K562 (cell line): ENCODE measurements at regions not wholly inside any gene's neighbourhood (a gene's known extent, or its start where the extent isn't known, plus 50 kb on each side); places are given as distances from the start of the nearest gene placed in this dataset.

Experiments used
- ASH1L ChIP-seq: fragments of 450-650 bp; IDR thresholded peaks from 2 replicates; pipeline ENCODE4 v1.6.1; 2018; ENCODE audit warnings: borderline replicate concordance, mild to moderate bottlenecking, low read depth; ENCODE audit not compliant: partially characterized antibody
- BCL6 ChIP-seq: fragments of 250-450 bp; sonication (Bioruptor Pico); IDR thresholded peaks from 2 replicates; pipeline ENCODE4 v1.4.0; 2020
- C11orf30 ChIP-seq: fragments of 450-650 bp; IDR thresholded peaks from 2 replicates; pipeline ENCODE4 v1.6.1; 2016; ENCODE audit warnings: low read depth, mild to moderate bottlenecking
- EP400 ChIP-seq: fragments of 450-650 bp; IDR thresholded peaks from 2 replicates; pipeline ENCODE4 v1.6.1; 2017; ENCODE audit warnings: antibody characterized with exemption, mild to moderate bottlenecking, moderate library complexity
- FOXA1 ChIP-seq: fragments of 450-650 bp; IDR thresholded peaks from 2 replicates; pipeline ENCODE4 v1.6.1; 2016; ENCODE audit warnings: mild to moderate bottlenecking, borderline replicate concordance
- FOXA3 ChIP-seq, 2 experiments: fragments of 450-650 bp in 1 of 2; sonication (generic) in 1 of 2; formaldehyde crosslinking; IDR thresholded peaks in 1 of 2; conservative IDR thresholded peaks in 1 of 2; 2 replicates each; pipeline versions ENCODE4 v1.4.0 to v1.8.0; 2020 to 2022; ENCODE audit warnings: mild to moderate bottlenecking in 2 of 2, missing genetic modification reagents in 1 of 2
- HINFP ChIP-seq: fragments of 450-650 bp; conservative IDR thresholded peaks from 2 replicates; pipeline ENCODE4 v1.6.1; 2016; ENCODE audit warnings: missing genetic modification characterization, low read depth, mild to moderate bottlenecking, control low read depth, missing compliant biosample characterization
- KAT7 ChIP-seq: sonication (generic); formaldehyde crosslinking; IDR thresholded peaks from 2 replicates; pipeline ENCODE4 v1.8.0; 2022; ENCODE audit warnings: missing genetic modification reagents, mild to moderate bottlenecking, borderline replicate concordance
- KDM4B ChIP-seq, 2 experiments: fragments of 450-650 bp in 1 of 2; sonication (generic) in 1 of 2; IDR thresholded peaks; 2 replicates each; pipeline ENCODE4 v1.6.1; 2016 to 2017; ENCODE audit warnings: borderline replicate concordance in 2 of 2, antibody characterized with exemption in 1 of 2, low read depth in 1 of 2, mild to moderate bottlenecking in 1 of 2
- MLLT1 ChIP-seq, 2 experiments: fragments of 450-650 bp; IDR thresholded peaks; 2 replicates each; pipeline ENCODE4 v1.6.1; 2016
- RBM39 ChIP-seq: fragments of 200-400 bp; formaldehyde crosslinking; optimal IDR thresholded peaks from 2 replicates; pipeline ENCODE3; 2018; ENCODE audit warnings: low read depth, low read length
- RERE ChIP-seq: sonication (generic); formaldehyde crosslinking; IDR thresholded peaks from 2 replicates; pipeline ENCODE4 v1.8.0; 2023; ENCODE audit warnings: missing genetic modification reagents, mild to moderate bottlenecking, borderline replicate concordance
- TAF9B ChIP-seq: fragments of 450-650 bp; IDR thresholded peaks from 2 replicates; pipeline ENCODE4 v1.6.1; 2018; ENCODE audit warnings: mild to moderate bottlenecking; ENCODE audit not compliant: partially characterized antibody
- ZNF263 ChIP-seq: sonication (generic); formaldehyde crosslinking; IDR thresholded peaks from 2 replicates; pipeline ENCODE4 v1.8.0; 2022; ENCODE audit warnings: mild to moderate bottlenecking, missing genetic modification reagents, borderline replicate concordance
- TF ChIP-seq, protein P1 (sequence below): fragments of 250-450 bp; sonication (Bioruptor Pico); IDR thresholded peaks from 2 replicates; pipeline ENCODE4 v1.4.0; 2020; ENCODE audit warnings: mild to moderate bottlenecking

DNA sequence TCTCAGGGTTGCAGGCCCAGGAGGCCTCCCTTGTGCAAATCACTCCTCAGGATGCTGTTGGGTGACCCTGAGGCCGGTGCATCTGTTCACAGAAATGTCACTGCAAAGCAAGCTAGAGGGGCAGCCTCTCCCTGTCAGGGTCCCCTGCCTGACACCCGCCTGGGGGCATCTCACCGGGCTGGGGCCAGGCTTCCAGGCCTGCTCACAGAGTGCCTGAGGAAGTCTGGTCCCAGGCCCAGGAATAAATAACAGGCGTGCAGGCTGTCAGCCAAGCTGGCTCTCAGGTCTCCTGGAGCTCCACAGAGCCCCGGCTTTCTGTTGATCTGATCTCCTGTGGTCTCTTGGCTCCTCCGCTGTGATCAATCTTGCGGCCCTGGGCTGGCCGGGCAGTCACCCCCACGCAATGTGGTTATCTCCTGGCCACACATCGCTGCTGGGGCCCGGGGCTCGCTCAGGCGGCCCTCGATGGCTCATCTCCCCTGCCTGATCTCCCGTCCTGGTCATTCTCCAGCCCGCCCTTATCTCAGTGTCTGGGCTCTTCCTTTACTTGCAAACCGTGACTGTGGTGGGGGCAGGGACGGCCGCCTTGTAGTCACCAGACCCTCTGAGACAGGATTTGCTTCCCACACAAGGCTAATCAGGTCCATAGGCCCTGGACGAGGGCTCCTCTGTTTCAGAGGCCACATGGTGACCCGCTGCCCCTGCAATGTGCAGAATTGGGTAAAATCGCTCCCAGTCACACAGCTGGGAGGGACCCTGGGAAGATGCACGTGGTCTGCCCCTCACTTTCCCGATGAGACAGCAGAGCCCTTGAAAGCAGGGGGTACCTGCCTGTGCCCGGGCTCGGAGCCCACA, 231.2 kb upstream of the GSE1 start (continued):
- no peak for TF ChIP-seq HINFP (tag)
- no peak for TF ChIP-seq FOXA1
- TF ChIP-seq, protein P1, sequence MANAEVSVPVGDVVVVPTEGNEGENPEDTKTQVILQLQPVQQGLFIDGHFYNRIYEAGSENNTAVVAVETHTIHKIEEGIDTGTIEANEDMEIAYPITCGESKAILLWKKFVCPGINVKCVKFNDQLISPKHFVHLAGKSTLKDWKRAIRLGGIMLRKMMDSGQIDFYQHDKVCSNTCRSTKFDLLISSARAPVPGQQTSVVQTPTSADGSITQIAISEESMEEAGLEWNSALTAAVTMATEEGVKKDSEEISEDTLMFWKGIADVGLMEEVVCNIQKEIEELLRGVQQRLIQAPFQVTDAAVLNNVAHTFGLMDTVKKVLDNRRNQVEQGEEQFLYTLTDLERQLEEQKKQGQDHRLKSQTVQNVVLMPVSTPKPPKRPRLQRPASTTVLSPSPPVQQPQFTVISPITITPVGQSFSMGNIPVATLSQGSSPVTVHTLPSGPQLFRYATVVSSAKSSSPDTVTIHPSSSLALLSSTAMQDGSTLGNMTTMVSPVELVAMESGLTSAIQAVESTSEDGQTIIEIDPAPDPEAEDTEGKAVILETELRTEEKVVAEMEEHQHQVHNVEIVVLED (CRISPR knock-in tag) = no peak
- TF ChIP-seq KDM4B (IDR thresholded peaks at IDR 0.05; ENCODE audit: borderline replicate concordance in 2 of 2, low read depth in 1 of 2) = no peak; a peak in 1 of 4 replicates
- TF ChIP-seq FOXA3 (CRISPR knock-in tag; conservative IDR thresholded peaks at IDR 0.05 in 1 of 2, IDR thresholded peaks at IDR 0.05 in 1 of 2) = peak in 1 of 2 experiments; percentile 12; a peak in 1 of 4 replicates
- TF ChIP-seq TAF9B = no peak
- TF ChIP-seq RBM39 = peak; percentile 22
- peak; percentile 87 for TF ChIP-seq EP400
- peak; percentile 99; the same call in 1 of the 2 replicates for TF ChIP-seq KAT7 (CRISPR knock-in tag)
- no peak for TF ChIP-seq ASH1L
- TF ChIP-seq C11orf30 = no peak
- TF ChIP-seq ZNF263 (CRISPR knock-in tag) = peak; percentile 71; the same call in 1 of the 2 replicates
- TF ChIP-seq BCL6 = no peak
- TF ChIP-seq MLLT1 (IDR thresholded peaks at IDR 0.05) = peak in 1 of 2 experiments; percentile 98; a peak in 3 of 4 replicates
- peak; percentile 77; the same call in 1 of the 2 replicates for TF ChIP-seq RERE
